NB4 (cell line): ENCODE measurements at regions not wholly inside any gene's neighbourhood (a gene's known extent, or its start where the extent isn't known, plus 50 kb on each side); places are given as distances from the start of the nearest gene placed in this dataset.
"Not testable (repeated sequence)": the region's sequence is repeated elsewhere in the genome, so short reads cannot be mapped to it uniquely, and the experiment has no call there.

ENCODE experiments used
- DNase-seq: peaks from one replicate; pipeline ENCODE4 v3.0.0; 2010; ENCODE audit warnings: low read depth
- H3K4me3 ChIP-seq: one replicate; pipeline ENCODE4 v1.5.1; 2011; ENCODE audit warnings: mild to moderate bottlenecking, low read depth, low read length, moderate library complexity
- MYC ChIP-seq: IDR thresholded peaks from 2 replicates; pipeline ENCODE4 v1.6.1; 2011; ENCODE audit warnings: low read depth, low read length
- POLR2A ChIP-seq: IDR thresholded peaks from 2 replicates; pipeline ENCODE4 v1.6.1; 2011; ENCODE audit warnings: mild to moderate bottlenecking; ENCODE audit not compliant: insufficient read length; ENCODE audit errors: extremely low read depth
- TF ChIP-seq, protein P1 (sequence below): IDR thresholded peaks from 2 replicates; pipeline ENCODE4 v1.6.1; 2011; ENCODE audit warnings: low read depth, low read length
- TF ChIP-seq, protein P2 (sequence below): IDR thresholded peaks from one replicate; pipeline ENCODE4 v1.5.1; 2012; ENCODE audit warnings: low read depth, low read length

GRCh38 chr5:111628901-111629300 lies 116.6 kb upstream of the STARD4 start:
- no peak for TF ChIP-seq POLR2A
- TF ChIP-seq MYC, result no peak
- TF ChIP-seq, protein P1, sequence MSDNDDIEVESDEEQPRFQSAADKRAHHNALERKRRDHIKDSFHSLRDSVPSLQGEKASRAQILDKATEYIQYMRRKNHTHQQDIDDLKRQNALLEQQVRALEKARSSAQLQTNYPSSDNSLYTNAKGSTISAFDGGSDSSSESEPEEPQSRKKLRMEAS, result no peak
- TF ChIP-seq, protein P2, sequence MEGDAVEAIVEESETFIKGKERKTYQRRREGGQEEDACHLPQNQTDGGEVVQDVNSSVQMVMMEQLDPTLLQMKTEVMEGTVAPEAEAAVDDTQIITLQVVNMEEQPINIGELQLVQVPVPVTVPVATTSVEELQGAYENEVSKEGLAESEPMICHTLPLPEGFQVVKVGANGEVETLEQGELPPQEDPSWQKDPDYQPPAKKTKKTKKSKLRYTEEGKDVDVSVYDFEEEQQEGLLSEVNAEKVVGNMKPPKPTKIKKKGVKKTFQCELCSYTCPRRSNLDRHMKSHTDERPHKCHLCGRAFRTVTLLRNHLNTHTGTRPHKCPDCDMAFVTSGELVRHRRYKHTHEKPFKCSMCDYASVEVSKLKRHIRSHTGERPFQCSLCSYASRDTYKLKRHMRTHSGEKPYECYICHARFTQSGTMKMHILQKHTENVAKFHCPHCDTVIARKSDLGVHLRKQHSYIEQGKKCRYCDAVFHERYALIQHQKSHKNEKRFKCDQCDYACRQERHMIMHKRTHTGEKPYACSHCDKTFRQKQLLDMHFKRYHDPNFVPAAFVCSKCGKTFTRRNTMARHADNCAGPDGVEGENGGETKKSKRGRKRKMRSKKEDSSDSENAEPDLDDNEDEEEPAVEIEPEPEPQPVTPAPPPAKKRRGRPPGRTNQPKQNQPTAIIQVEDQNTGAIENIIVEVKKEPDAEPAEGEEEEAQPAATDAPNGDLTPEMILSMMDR, result no peak
- no peak for DNase-seq
- H3K4me3 ChIP-seq, result no peak overlapping the region

DNA sequence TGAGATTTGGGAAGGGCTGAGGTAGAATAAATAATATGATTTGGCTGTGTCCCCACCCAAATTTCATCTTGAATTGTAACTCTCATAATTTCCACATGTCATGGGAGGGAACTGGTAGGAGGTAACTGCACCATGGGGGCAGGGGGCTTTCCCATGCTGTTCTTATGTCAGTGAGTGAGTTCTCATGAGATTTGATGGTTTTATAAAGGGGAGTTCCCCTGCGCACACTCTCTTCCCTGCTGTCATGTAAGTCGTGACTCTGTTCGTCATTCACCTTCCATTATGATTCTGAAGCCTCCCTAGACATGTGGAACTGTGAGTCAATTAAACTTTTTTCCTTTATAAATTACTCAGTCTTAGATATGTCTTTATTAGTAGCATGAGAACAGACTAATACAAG lies 115.5 kb upstream of the STARD4 start:
- no peak for DNase-seq
- H3K4me3 ChIP-seq, result no peak overlapping the region
- TF ChIP-seq POLR2A (no peak), MYC (no peak)
- TF ChIP-seq, protein P2, result no peak
- TF ChIP-seq, protein P1, result no peak

GRCh38 chr5:111626473-111627148 lies 114.3 kb upstream of the STARD4 start:
- H3K4me3 ChIP-seq, result no peak overlapping the region
- no peak for DNase-seq
- TF ChIP-seq, protein P2, result no peak
- no peak for TF ChIP-seq MYC
- TF ChIP-seq, protein P1, result no peak
- TF ChIP-seq POLR2A, result no peak

DNA sequence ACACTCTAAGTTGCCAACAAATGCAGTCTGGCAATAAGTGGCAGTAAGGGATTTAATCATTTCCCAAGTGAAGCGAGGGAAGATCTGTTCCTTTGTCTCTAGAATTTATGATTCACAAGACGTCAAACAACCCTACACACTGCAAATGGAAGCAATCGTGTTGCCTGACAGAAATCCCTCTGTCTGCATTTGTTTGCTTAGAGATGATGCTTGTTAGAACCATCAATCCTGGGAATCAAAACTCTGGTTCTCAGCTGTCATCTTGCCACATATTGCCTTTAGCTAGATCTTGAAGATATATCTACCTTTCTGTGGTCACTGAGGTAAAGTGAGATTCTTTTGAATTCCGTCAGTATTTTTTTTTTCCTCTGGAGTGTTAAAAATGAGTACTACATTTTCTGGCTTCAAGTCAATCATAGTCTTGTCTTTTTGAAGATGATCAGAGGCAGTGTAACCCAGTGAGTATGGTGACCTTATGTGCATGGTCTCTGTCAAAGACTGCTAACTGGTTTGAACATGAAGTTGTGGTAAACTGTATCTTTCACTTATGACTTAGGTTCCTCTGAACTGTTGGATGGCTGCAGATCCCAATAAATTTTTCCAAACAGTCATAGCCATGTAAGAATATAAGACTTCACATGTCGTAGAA lies 106.4 kb upstream of the STARD4 start:
- no peak for DNase-seq
- no peak overlapping the region for H3K4me3 ChIP-seq
- no peak for TF ChIP-seq POLR2A
- TF ChIP-seq, protein P1, result no peak
- TF ChIP-seq MYC, result no peak
- TF ChIP-seq, protein P2, result no peak

DNA sequence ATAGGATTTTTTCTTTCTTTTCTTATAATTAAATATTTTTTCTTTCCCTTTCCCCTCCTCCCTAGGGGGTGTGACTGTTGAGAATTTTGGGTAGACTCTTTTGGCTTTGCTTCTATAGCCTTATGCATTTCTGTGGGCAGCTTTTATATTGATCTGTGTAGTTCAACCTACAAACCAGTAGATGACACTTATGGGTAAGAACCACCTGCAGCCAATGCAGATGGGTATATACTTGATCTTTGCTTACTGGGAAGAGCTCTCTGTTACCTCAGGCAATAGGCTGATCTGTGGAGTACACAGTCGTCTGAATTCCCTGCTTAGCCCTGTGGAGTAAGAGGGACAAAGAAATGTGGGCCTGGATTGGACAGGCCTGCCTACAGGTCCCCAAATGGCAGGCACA lies 102.7 kb upstream of the STARD4 start:
- no peak overlapping the region for H3K4me3 ChIP-seq

DNA sequence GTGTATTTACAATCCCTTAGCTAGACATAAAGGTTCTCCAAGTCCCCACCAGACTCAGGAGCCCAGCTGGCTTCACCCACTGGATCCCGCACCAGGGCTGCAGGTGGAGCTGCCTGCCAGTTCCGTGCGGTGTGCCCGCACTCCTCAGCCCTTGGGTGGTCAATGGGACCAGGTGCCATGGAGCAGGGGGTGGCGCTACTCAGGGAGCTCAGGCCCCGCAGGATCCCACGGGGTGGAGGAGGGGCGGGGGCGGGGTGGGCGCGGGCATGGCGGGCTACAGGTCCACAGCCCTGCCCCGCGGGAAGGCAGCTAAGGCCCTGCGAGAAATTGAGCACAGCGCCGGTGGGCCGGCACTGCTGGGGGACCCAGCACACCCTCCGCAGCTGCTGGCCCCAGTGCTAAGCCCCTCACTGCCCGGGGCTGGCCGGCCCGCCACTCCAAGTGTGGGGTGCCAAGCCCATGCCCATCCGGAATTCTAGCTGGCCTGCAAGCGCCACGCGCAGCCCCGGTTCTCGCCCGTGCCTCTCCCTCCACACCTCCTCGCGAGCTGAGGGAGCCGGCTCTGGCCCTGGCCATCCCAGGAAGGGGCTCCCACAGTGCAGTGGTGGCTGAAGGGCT lies 99.8 kb upstream of the STARD4 start:
- H3K4me3 ChIP-seq, DNase-seq: not testable (repeated sequence)

More for the DNA sequence above, 102.7 kb upstream of the STARD4 start:
- no peak for DNase-seq
- TF ChIP-seq, protein P2, result no peak
- TF ChIP-seq MYC (no peak), POLR2A (no peak)
- TF ChIP-seq, protein P1, result no peak
